NCI-H1436 (cell line): ENCODE measurements at regions not wholly inside any gene's neighbourhood (a gene's known extent, or its start where the extent isn't known, plus 50 kb on each side); places are given as distances from the start of the nearest gene placed in this dataset.

Experiments used
- DNase-seq: peaks from one replicate; lab custom pipeline; 2025; lab: John Stamatoyannopoulos, UW

DNA sequence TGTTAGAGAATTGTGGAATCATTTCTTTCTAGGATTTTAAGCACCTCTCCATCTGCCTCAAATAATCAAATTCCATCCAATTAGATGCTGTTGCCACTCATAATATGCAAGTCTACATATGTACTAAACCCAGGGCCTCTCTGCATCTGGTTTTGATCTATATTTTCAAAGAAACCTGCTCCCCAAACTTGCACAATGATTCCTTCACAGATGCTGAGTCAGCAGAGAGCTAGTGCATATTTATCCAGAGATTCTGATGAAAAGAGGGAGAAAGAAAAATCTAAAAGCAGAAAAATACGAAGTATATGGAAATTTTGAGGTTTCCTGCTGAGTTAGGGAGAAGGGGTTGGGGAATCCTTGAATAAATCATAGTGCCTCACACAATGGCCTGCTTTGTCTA lies 235.1 kb upstream of the RBFOX1 start:
- DNase-seq: no peak

GRCh38 chr16:7093511-7093910 lies 239.1 kb upstream of the RBFOX1 start:
- DNase-seq: no peak

- no peak for DNase-seq
These were observed 242.0 kb upstream of the RBFOX1 start for GRCh38 chr16:7090628-7091115.

DNA sequence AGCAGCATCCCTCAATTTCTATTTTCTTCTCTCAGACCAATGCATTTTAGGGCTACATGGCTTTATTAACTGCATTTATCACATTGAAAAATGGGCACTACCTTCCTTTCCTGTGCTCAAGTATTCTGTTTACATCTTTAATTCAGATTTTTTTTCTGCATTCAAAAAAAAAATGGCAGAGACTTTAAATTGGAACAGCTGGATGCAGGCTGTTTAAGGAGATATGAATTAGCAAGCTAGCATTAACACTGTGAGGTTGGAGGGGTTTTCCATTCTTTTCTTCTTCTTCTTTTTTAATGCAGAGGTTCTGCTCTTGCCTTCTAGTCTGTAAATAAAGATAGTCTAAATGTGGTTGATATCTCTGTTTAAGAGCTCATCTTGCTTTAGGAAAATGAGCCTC lies 242.9 kb upstream of the RBFOX1 start:
- no peak for DNase-seq

DNA sequence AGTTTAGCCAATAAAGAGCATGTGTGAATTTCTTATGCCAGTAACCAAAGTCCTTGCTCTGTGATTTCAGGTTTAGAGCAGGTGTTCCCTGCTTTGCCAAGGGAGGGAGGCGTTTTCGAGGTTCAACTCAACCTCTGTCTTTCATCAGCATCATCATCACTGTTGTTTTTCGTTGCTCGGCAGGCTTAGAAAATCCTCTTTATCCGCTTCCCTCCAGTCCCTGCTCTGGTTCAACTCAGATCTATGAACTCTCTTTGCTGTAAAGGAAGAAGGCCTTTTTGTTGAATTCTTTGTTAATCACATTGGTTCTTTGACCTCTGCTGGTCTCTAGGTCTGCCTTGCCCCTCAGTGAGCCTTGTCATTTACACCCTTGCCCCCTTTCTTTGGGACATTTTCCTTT lies 243.9 kb upstream of the RBFOX1 start:
- no peak for DNase-seq

GRCh38 chr16:7086822-7087616 lies 245.6 kb upstream of the RBFOX1 start:
- peak; percentile 19 for DNase-seq

GRCh38 chr16:7085776-7086175 lies 246.9 kb upstream of the RBFOX1 start:
- no peak for DNase-seq

- no peak for DNase-seq
These were observed 249.5 kb upstream of the RBFOX1 start for GRCh38 chr16:7083096-7083495.

DNA sequence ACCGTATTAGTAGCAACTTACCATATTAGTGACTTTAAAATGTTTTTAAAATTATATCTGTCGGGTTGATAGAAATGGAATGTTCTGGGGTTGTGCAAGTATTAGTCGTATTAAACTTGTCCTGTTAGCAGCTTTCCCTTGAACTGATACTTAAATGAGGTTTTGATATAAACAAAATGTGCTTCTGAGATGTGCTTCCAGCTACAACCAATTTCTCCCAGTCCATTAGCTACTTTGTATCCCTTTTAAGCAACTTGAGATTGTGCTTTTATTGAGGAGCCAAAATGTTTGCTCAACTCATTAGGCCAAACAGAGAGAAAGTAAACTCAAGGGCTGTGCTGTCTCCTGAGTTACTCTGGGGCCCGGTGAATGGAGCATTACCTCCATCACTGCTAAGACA lies 255.0 kb upstream of the RBFOX1 start:
- no peak for DNase-seq

DNA sequence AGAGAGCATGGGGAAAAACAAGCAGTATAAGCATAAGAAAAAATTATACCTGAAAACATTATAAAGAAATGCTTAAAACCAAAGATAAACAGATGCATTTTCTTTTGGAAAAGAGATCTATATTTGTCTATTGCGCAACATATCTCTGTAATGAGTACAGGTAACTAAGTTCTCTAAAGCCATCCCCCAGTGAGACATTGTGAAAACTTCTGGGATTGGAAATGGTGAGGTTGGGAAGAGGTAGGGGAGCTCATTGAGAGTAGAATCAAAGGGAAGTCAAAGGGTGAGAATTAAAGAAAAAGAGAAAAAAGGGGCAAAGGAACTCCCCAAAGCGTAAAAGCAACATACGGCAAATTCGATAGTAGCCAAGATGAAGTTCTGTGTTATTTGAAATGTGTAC lies 257.9 kb upstream of the RBFOX1 start:
- no peak for DNase-seq

DNA sequence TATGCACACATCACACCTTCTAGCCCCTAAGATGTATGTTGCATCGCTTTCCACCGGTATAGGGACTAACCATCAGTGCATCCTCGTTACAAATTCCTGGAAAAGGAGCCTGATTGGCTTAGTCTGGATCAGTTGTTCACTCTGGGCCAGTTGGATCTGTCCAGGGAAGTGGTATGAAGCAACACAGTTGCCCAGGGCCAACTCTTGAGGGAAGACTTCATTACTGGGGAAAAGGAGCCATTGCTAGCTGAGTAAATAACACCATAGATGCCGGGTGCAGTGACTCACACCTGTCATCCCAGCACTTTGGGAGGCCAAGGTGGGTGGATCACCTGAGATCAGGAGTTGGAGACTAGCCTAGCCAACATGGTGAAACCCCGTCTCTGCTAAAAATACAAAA lies 275.2 kb upstream of the RBFOX1 start:
- no peak for DNase-seq

GRCh38 chr16:7055443-7055842 lies 277.2 kb upstream of the RBFOX1 start:
- DNase-seq: no peak

- no peak for DNase-seq
These were observed 280.9 kb upstream of the RBFOX1 start for GRCh38 chr16:7051591-7052349.

DNA sequence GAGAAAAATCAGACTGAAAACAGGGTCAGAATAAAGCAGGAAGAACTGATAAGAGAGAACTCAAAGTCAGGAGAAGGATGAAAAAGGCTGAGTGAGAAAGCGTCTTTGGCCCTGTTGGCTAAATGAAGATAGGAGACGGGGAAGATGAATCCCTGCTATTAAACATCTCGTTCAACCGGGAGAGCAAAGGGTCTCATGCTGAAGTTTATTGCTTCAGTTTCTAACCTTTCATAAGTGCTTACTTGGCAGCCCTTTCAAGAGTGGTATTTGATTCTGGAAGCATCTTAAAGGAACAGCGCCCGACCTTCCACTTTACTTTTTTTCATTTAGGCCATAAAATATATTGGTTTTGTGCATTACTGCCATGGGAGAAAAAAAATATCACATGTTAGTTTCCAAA lies 288.3 kb upstream of the RBFOX1 start:
- DNase-seq: no peak

DNA sequence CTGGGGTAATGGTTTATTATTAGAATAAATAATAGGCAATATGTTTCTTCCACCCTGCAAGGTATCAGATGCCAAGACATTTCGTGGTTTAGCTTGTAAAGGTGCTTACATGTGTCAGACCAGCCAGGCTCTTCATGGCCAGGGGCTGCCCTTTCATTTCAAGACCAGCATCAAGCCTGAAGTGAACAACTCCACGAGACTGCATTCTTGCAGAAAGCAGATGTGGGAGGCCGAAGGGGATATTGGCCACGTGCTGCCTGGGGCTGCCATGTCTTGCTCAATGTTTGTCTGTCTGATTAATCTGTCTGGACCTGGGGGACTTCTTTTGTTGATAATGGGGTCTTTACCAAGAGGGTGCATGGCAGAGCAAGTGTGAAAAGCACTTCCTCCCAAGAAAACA lies 294.2 kb upstream of the RBFOX1 start:
- DNase-seq: no peak

DNA sequence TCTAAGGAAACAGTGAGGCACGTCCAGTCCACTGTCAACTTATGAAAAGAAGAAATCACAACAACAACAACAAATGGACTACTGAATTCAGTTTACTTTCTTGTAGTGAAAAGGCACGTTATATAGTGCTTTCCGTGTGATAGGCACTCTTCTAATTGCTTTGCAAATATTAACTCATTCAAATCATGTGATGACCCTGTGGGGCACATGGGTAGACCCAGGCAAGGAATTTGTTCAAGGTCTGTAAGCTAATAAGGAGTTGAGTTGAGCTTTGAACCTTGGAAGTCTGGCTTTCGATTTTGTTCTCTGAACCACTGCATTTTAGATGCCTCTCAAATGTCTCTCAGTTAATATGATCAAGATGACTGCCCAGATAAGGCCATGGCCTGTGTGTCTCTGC lies 295.1 kb upstream of the RBFOX1 start:
- DNase-seq: no peak

- no peak for DNase-seq
These were observed 301.6 kb upstream of the RBFOX1 start for GRCh38 chr16:7031031-7031430.

DNA sequence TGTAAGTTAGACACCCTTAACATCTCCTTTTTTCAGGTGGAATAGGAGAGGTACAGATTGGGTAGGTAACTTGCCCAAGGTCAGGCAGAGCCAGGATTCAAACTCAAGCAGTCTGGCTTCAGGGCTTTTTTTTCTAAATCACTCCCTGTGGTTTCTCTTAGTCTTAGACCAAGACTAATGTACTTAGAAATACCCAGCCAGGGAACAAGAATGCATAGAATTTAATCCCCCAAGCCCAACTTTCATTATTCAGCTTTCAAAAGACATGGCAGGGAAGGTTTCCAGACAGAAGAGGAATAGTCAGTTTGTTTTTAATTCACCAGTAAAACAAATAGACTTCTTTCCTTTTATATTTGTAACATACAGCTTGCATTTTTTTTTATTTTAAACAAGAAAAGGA lies 305.2 kb upstream of the RBFOX1 start:
- DNase-seq: no peak

DNA sequence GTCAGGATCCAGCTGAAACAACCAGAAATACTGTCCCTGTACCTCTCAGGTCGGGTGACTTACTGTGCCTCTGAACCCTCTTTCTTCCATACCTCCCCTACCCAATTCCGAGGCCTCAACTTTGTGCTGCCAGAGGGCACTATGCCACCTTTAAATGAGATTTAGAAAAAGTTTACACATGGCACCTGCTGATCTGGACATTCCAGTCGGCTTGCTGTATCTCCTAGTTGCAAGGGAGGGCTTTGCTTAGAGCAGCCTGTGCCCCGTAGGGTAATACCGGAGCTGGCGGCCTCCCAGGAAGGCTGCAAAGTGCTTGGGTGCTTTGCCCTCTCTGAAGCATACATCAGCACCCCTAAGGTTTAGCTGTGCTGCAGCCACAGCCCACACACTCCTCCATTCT lies 306.0 kb upstream of the RBFOX1 start:
- DNase-seq: no peak

- peak; percentile 46 for DNase-seq
These were observed 306.9 kb upstream of the RBFOX1 start for GRCh38 chr16:7025616-7026190.

- no peak for DNase-seq
These were observed 310.9 kb upstream of the RBFOX1 start for GRCh38 chr16:7021653-7022275.

GRCh38 chr16:7017006-7017662 lies 315.5 kb upstream of the RBFOX1 start:
- DNase-seq: no peak
